ENCODE measurements at regions not wholly inside any gene's neighbourhood (a gene's known extent, or its start where the extent isn't known, plus 50 kb on each side); places are given as distances from the start of the nearest gene placed in this dataset.

GRCh38 chr3:168157099-168157700 is 61.5 kb upstream of the GOLIM4 start:
- DNase-seq (ENCODE audit: low spot score), result no peak

DNA sequence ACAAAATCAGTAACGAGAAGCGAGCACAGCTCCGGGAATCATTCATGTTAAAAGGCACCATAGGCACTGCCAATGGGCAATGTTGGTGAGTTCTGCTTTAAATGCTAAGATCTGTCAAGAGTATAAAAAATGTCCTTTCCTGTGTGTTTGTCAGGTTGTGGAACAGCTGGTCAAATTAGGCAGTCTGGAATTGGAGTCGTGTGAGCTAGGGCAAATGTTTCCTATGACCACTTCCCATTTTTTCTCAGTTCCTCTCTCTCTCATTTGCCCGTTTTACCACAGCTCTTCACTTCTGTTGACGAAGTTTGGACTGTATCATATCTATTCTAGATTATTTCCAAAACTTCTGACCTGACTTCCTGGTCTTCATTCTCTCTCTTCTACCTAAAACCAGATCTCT is 60.8 kb upstream of the GOLIM4 start:
- DNase-seq (ENCODE audit: low spot score), result no peak

DNA sequence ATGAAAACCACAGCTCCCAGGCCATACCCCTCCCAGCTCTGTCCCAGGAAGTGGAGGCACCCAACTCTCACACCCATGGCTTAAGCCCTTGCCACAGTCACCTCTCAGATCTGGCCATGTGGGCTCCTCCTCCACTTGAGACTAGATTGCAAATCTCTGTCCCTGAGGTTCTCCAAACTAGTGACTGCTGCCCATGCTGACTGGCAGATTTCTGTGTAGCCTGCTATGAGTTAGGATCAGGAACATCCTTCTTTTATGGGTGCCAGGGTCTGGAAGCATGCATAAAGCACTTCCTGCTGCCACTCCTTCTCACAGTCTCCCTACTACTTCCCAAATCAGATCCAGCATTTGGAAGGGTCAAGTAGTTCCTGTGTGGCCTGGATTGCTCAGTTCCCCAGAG is 59.6 kb upstream of the GOLIM4 start:
- no peak for DNase-seq (ENCODE audit: low spot score)

- no peak for DNase-seq (ENCODE audit: low spot score)
Observed at GRCh38 chr3:168154089-168154488, 58.4 kb upstream of the GOLIM4 start.

DNA sequence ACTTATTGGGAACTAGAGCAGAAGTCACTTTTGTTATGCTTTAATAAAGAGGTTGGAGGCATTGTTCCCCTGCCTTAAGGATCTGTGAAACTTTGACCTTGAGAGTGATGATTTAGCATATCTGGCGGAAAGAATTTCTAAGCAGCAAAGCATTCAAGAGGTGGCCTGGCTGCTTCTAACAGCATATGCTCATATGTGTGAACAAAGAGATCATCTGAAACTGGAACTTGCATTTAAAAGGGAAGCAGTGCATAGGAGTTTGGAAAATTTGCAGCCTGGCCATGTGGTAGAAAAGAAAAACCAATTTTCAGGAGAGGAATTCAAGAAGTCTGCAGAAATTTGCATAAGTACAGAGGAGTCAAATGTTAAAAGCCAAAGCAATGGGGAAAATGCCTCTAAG is 56.4 kb upstream of the GOLIM4 start:
- no peak for DNase-seq (ENCODE audit: low spot score)
